Activated effector memory CD4-positive, alpha-beta T cell treated with anti-CD3 and anti-CD28 coated beads, Interleukin-2, amount 50 U/mL, for 16 hours (primary cell): ENCODE measurements at regions not wholly inside any gene's neighbourhood (a gene's known extent, or its start where the extent isn't known, plus 50 kb on each side); places are given as distances from the start of the nearest gene placed in this dataset.

Source experiments
- DNase-seq: peaks from one replicate; pipeline ENCODE4 v3.0.0-alpha.2; 2020

- DNase-seq = no peak
Observed at GRCh38 chr16:51951668-51952298, 595.2 kb downstream of the TOX3 start.

- DNase-seq = no peak
Observed at GRCh38 chr16:51950118-51950780, 596.7 kb downstream of the TOX3 start.

- DNase-seq = no peak
Observed at GRCh38 chr16:51949282-51949681, 597.7 kb downstream of the TOX3 start.

GRCh38 chr16:51941412-51941811 is 605.5 kb downstream of the TOX3 start:
- DNase-seq = no peak

GRCh38 chr16:51940183-51940582 is 606.8 kb downstream of the TOX3 start:
- DNase-seq = no peak

GRCh38 chr16:51939378-51939871 is 607.5 kb downstream of the TOX3 start:
- DNase-seq = no peak

- DNase-seq = no peak
Observed at GRCh38 chr16:51938861-51939260, 608.1 kb downstream of the TOX3 start.

- DNase-seq = no peak
Observed at GRCh38 chr16:51937771-51938170, 609.2 kb downstream of the TOX3 start.

GRCh38 chr16:51936846-51937245 is 610.1 kb downstream of the TOX3 start:
- no peak for DNase-seq

- DNase-seq = no peak
Observed at GRCh38 chr16:51932317-51932716, 614.6 kb downstream of the TOX3 start.

- DNase-seq = no peak
Observed at GRCh38 chr16:51931653-51932052, 615.3 kb downstream of the TOX3 start.

GRCh38 chr16:51924744-51925143 is 622.2 kb downstream of the TOX3 start:
- DNase-seq = no peak

GRCh38 chr16:51922476-51922875 is 624.5 kb downstream of the TOX3 start:
- no peak for DNase-seq

GRCh38 chr16:51919736-51920135 is 627.2 kb downstream of the TOX3 start:
- DNase-seq = no peak

GRCh38 chr16:51916814-51917213 is 630.1 kb downstream of the TOX3 start:
- DNase-seq = no peak

GRCh38 chr16:51916231-51916630 is 630.7 kb downstream of the TOX3 start:
- DNase-seq = no peak

- no peak for DNase-seq
Observed at GRCh38 chr16:51907680-51908079, 639.3 kb downstream of the TOX3 start.

GRCh38 chr16:51900221-51900780 is 646.6 kb downstream of the TOX3 start:
- DNase-seq = no peak

GRCh38 chr16:51898872-51899271 is 648.1 kb downstream of the TOX3 start:
- no peak for DNase-seq

GRCh38 chr16:51896013-51896412 is 650.9 kb downstream of the TOX3 start:
- no peak for DNase-seq

- DNase-seq = no peak
Observed at GRCh38 chr16:51892293-51893007, 654.5 kb downstream of the TOX3 start.

- DNase-seq = no peak
Observed at GRCh38 chr16:51888534-51888933, 658.4 kb downstream of the TOX3 start.

- DNase-seq = no peak
Observed at GRCh38 chr16:51888016-51888415, 658.9 kb downstream of the TOX3 start.

- no peak for DNase-seq
Observed at GRCh38 chr16:51886456-51886855, 660.5 kb downstream of the TOX3 start.
